Stomach (tissue), 4 donors: ENCODE measurements at regions not wholly inside any gene's neighbourhood (a gene's known extent, or its start where the extent isn't known, plus 50 kb on each side); places are given as distances from the start of the nearest gene placed in this dataset.

Experiments
- POLR2AphosphoS5 ChIP-seq, 3 donors: sonication (generic); formaldehyde crosslinking; IDR thresholded peaks; one replicate each; pipeline ENCODE4 v1.6.1; 2016; ENCODE audit warnings: antibody characterized with exemption in 3 of 3
- TF ChIP-seq, protein P1 (sequence below), 7 experiments: fragments of 450-650 bp in 4 of 7; fragments of 200-600 bp in 3 of 7; sonication (generic) in 3 of 7; IDR thresholded peaks; one replicate each; pipeline ENCODE4 v1.5.1; 2016 to 2019; ENCODE audit warnings: antibody characterized with exemption in 7 of 7, control low read depth in 2 of 7, mild to moderate bottlenecking in 1 of 7

DNA sequence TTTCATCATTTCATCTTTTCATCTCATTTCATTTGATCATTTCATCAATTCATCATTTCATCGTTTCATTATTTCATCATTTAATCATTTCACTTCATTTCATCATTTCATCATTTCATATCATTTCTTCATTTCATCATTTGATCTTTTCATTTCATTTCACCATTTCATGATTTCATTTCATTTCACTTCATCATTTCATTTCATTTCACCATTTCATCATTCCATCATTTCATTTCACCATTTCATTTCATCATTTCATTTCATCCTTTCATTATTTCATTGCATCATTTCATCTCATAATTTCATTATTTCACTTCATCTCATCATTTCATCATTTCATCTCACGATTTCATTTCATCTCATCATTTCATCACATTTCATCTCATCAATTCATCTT lies 127.8 kb downstream of the ANKRD30BL start:
- no peak for TF ChIP-seq POLR2AphosphoS5 (IDR thresholded peaks at IDR 0.05)
- TF ChIP-seq, protein P1, sequence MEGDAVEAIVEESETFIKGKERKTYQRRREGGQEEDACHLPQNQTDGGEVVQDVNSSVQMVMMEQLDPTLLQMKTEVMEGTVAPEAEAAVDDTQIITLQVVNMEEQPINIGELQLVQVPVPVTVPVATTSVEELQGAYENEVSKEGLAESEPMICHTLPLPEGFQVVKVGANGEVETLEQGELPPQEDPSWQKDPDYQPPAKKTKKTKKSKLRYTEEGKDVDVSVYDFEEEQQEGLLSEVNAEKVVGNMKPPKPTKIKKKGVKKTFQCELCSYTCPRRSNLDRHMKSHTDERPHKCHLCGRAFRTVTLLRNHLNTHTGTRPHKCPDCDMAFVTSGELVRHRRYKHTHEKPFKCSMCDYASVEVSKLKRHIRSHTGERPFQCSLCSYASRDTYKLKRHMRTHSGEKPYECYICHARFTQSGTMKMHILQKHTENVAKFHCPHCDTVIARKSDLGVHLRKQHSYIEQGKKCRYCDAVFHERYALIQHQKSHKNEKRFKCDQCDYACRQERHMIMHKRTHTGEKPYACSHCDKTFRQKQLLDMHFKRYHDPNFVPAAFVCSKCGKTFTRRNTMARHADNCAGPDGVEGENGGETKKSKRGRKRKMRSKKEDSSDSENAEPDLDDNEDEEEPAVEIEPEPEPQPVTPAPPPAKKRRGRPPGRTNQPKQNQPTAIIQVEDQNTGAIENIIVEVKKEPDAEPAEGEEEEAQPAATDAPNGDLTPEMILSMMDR (IDR thresholded peaks at IDR 0.05): no peak
